MCF 10A (cell line): ENCODE measurements at regions not wholly inside any gene's neighbourhood (a gene's known extent, or its start where the extent isn't known, plus 50 kb on each side); places are given as distances from the start of the nearest gene placed in this dataset.

Source experiments
- BruUV-seq: library from RNA; stranded (reverse); fragments of 400-500 nt; replicated peaks from 2 replicates; lab custom pipeline; 2021; lab: Mats Ljungman, UMichigan
- CTCF ChIA-PET: fragments of 300-600 bp; sonication (Branson Sonifier 250); formaldehyde crosslinking; extraction: SDS; loops from one replicate; lab custom pipeline; 2021; ENCODE audit warnings: antibody characterized with exemption, inconsistent platforms; lab: Yijun Ruan, JAX
- POLR2A ChIA-PET: fragments of 300-600, 350-650 bp; sonication (Branson Sonifier 250); formaldehyde crosslinking; extraction: SDS; loops from one replicate; lab custom pipeline; 2020; ENCODE audit warnings: antibody characterized with exemption, inconsistent platforms; lab: Yijun Ruan, JAX
- DNase-seq: peaks from one replicate; pipeline ENCODE4 v3.0.0-alpha.2; 2018; ENCODE audit not compliant: unreplicated experiment
- H3K27ac Mint-ChIP-seq: one replicate; pipeline ENCODE4 v1.8.0; 2022; ENCODE audit warnings: mild to moderate bottlenecking, low read depth, mixed read lengths; ENCODE audit not compliant: unreplicated experiment
- H3K27me3 Mint-ChIP-seq: one replicate; pipeline ENCODE4 v1.8.0; 2022; ENCODE audit warnings: mixed read lengths; ENCODE audit not compliant: insufficient read depth, unreplicated experiment
- H3K36me3 Mint-ChIP-seq: one replicate; pipeline ENCODE4 v1.8.0; 2022; ENCODE audit warnings: mild to moderate bottlenecking, moderate library complexity, mixed read lengths; ENCODE audit not compliant: insufficient read depth, unreplicated experiment
- H3K4me1 Mint-ChIP-seq: one replicate; pipeline ENCODE4 v1.8.0; 2022; ENCODE audit warnings: mixed read lengths; ENCODE audit not compliant: insufficient read depth, unreplicated experiment
- H3K4me3 Mint-ChIP-seq: one replicate; pipeline ENCODE4 v1.8.0; 2022; ENCODE audit warnings: mild to moderate bottlenecking, moderate library complexity, mixed read lengths; ENCODE audit not compliant: unreplicated experiment
- H3K9me3 Mint-ChIP-seq: one replicate; pipeline ENCODE4 v1.8.0; 2022; ENCODE audit warnings: mixed read lengths; ENCODE audit not compliant: unreplicated experiment
- CTCF ChIP-seq: fragments of 200-600 bp; IDR thresholded peaks from one replicate; pipeline ENCODE4 v1.8.0; 2022; ENCODE audit warnings: antibody characterized with exemption, mild to moderate bottlenecking; ENCODE audit not compliant: unreplicated experiment
- intact Hi-C: fragments of 100-400 bp; cut with micrococcal nuclease; formaldehyde crosslinking; loops from 2 replicates; pipeline ENCODE4 v1.14.1; 2022

DNA sequence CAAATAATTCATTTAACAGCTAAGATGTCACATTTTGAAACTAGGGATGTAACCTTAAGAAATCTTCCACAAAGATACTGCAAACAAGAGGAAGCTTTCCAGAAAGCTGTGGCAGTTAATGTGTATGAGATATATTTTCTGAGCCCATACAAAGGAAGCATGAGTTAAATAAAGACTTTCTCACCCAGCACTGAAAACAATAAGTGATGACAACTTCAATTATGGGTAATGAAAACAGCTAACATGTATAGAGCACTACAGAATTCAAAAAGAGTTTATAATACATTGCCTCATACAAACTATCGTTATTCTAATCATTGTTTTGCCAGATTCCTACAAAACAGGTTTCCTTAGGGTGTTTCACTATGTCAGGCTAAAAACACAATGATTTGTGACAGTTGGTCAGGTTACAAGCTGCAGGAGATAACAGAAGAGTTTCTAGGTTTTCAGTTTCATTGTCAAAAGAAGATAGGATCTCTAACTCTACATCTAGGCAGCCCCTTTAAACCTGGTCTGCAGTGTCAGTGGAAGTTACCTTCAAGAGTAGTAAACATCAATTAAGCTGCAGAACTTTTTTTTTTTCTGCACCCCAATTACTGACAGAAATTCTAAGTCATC is 618.1 kb upstream of the ADGRL3 start:
- intact Hi-C loops = no loop called here
- H3K27me3 Mint-ChIP-seq = no peaks in the 10 kb centered on the region
- no peak overlapping the region for H3K27ac Mint-ChIP-seq
- H3K9me3 Mint-ChIP-seq = no peaks in the 10 kb centered on the region
- DNase-seq = no peak
- ChIA-PET CTCF (no interaction called here), POLR2A (no interaction called here)
- no peak overlapping the region for H3K4me3 Mint-ChIP-seq
- TF ChIP-seq CTCF = no peak
- no peaks in the 10 kb centered on the region for H3K36me3 Mint-ChIP-seq
- no TSS peak for BruUV-seq
- H3K4me1 Mint-ChIP-seq = no peaks in the 10 kb centered on the region

GRCh38 chr4:60588556-60588955 is 611.6 kb upstream of the ADGRL3 start:
- Mint-ChIP-seq H3K9me3 (no peaks in the 10 kb centered on the region), H3K4me1 (peaks cover 7% of the 10 kb centered on the region), H3K27ac (peak overlapping the region; percentile 20), H3K4me3 (no peak overlapping the region), H3K36me3 (no peaks in the 10 kb centered on the region), H3K27me3 (no peaks in the 10 kb centered on the region)
- intact Hi-C loops = no loop called here
- no peak for TF ChIP-seq CTCF
- no TSS peak for BruUV-seq
- CTCF ChIA-PET = no interaction called here
- POLR2A ChIA-PET = no interaction called here
- DNase-seq = peak; percentile 9

DNA sequence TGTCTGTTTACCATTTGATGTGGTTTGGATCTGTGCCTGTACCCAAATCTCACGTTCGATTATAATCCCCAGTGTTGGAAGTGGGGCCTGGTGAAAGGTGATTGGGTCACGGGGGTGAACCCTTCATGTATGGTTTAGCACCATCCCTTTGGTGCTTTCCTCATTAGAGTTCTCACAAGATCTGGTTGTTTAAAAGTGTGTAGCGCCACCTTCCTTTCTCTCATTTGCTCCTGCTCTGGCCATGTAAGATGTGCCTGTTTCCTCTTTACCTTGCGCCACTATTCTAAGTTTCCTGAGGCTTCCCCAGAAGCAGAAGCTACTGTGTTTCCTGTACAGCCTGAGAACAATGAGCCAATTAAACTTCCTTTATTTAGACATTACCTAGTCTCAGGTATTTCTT is 610.7 kb upstream of the ADGRL3 start:
- CTCF ChIA-PET = no interaction called here
- H3K9me3 Mint-ChIP-seq = no peaks in the 10 kb centered on the region
- POLR2A ChIA-PET = interaction anchor here (0.7 kb wide), 1 partner anchor 21 kb away, joined by 3 read pairs; no protein-coding TSS in a partner anchor
- H3K27me3 Mint-ChIP-seq = no peaks in the 10 kb centered on the region
- H3K36me3 Mint-ChIP-seq = no peaks in the 10 kb centered on the region
- no peak for TF ChIP-seq CTCF
- intact Hi-C loops = no loop called here
- H3K4me3 Mint-ChIP-seq = no peak overlapping the region
- BruUV-seq = no TSS peak
- H3K27ac Mint-ChIP-seq = peak overlapping the region; percentile 79
- peaks cover 7% of the 10 kb centered on the region for H3K4me1 Mint-ChIP-seq
- no peak for DNase-seq

GRCh38 chr4:60590116-60590515 is 610.0 kb upstream of the ADGRL3 start:
- no peak overlapping the region for H3K27ac Mint-ChIP-seq
- no peaks in the 10 kb centered on the region for H3K9me3 Mint-ChIP-seq
- H3K4me3 Mint-ChIP-seq = no peak overlapping the region
- no peak for DNase-seq
- ChIA-PET CTCF (interaction anchor here (0.6 kb wide), 1 partner anchor 951 kb away, joined by 3 read pairs; no protein-coding TSS in a partner anchor), POLR2A (interaction anchor here (0.7 to 0.8 kb wide), 2 partner anchors 10 to 20 kb away, joined by 3 read pairs; no protein-coding TSS in a partner anchor)
- peaks cover 7% of the 10 kb centered on the region for H3K4me1 Mint-ChIP-seq
- H3K36me3 Mint-ChIP-seq = no peaks in the 10 kb centered on the region
- BruUV-seq = no TSS peak
- intact Hi-C loops = no loop called here
- H3K27me3 Mint-ChIP-seq = no peaks in the 10 kb centered on the region
- TF ChIP-seq CTCF = no peak
